GM12892 (cell line): ENCODE measurements at regions not wholly inside any gene's neighbourhood (a gene's known extent, or its start where the extent isn't known, plus 50 kb on each side); places are given as distances from the start of the nearest gene placed in this dataset.

ENCODE experiments used
- POLR2A ChIP-seq: IDR thresholded peaks from 2 replicates; pipeline ENCODE4 v1.6.1; 2011; ENCODE audit warnings: low read depth, low read length, control low read depth
- POLR2AphosphoS5 ChIP-seq: IDR thresholded peaks from 2 replicates; pipeline ENCODE4 v1.6.1; 2011; ENCODE audit warnings: low read depth, low read length, control low read depth
- TAF1 ChIP-seq: IDR thresholded peaks from 2 replicates; pipeline ENCODE4 v1.6.1; 2011; ENCODE audit warnings: low read depth, mild to moderate bottlenecking, control low read depth, low read length, borderline replicate concordance

GRCh38 chr6:144390886-144391285 lies 105.8 kb downstream of the UTRN start:
- no peak for TF ChIP-seq TAF1
- no peak for TF ChIP-seq POLR2A
- TF ChIP-seq POLR2AphosphoS5 = no peak
